ENCODE measurements at regions not wholly inside any gene's neighbourhood (a gene's known extent, or its start where the extent isn't known, plus 50 kb on each side); places are given as distances from the start of the nearest gene placed in this dataset.

- TF ChIP-seq CTCF (IDR thresholded peaks at IDR 0.05; ENCODE audit: borderline replicate concordance, extremely low read depth, low read length, poor library complexity, severe bottlenecking) (no peak), EZH2 (IDR thresholded peaks at IDR 0.05; ENCODE audit: borderline replicate concordance, low read depth, low read length, severe bottlenecking) (no peak)
These were observed 191.0 kb downstream of the C1D start for GRCh38 chr2:67871686-67872412.

All from DND-41 (cell line).